Stimulated activated memory B cell treated with anti-CD40 and anti-IgM and Interleukin-4, amounts not matched to agents 10 μg/mL and 1 μg/mL and 100 μg/mL, for 72 hours (primary cell): ENCODE measurements at regions not wholly inside any gene's neighbourhood (a gene's known extent, or its start where the extent isn't known, plus 50 kb on each side); places are given as distances from the start of the nearest gene placed in this dataset.
"Not testable (repeated sequence)": the region's sequence is repeated elsewhere in the genome, so short reads cannot be mapped to it uniquely, and the experiment has no call there.

ENCODE experiments used
- ATAC-seq: fragments of 150-1000 bp; cut with Tn5 transposase; 2 replicates; pipeline ENCODE4 v1.10.0; 2021
- H3K27ac Mint-ChIP-seq: one replicate; pipeline ENCODE4 v1.8.0; 2022; ENCODE audit warnings: mild to moderate bottlenecking, mixed read lengths
- H3K27me3 Mint-ChIP-seq: one replicate; pipeline ENCODE4 v1.8.0; 2022; ENCODE audit warnings: mixed read lengths
- H3K36me3 Mint-ChIP-seq: one replicate; pipeline ENCODE4 v1.8.0; 2022; ENCODE audit warnings: mixed read lengths
- H3K4me1 Mint-ChIP-seq: one replicate; pipeline ENCODE4 v1.8.0; 2022; ENCODE audit warnings: mixed read lengths
- H3K4me3 Mint-ChIP-seq: one replicate; pipeline ENCODE4 v1.8.0; 2022; ENCODE audit warnings: mild to moderate bottlenecking, moderate library complexity, mixed read lengths
- H3K9me3 Mint-ChIP-seq: one replicate; pipeline ENCODE4 v1.8.0; 2022; ENCODE audit warnings: mixed read lengths

- Mint-ChIP-seq H3K27me3 (no peaks in the 10 kb centered on the region), H3K9me3 (no peaks in the 10 kb centered on the region), H3K4me3 (no peak overlapping the region), H3K27ac (no peak overlapping the region), H3K36me3 (no peaks in the 10 kb centered on the region), H3K4me1 (no peaks in the 10 kb centered on the region)
- no peak for ATAC-seq
Measured at GRCh38 chr6:119511024-119511423, 161.5 kb upstream of the MAN1A1 start.

GRCh38 chr6:119510246-119510645 lies 160.7 kb upstream of the MAN1A1 start:
- H3K4me1 Mint-ChIP-seq, result no peaks in the 10 kb centered on the region
- no peaks in the 10 kb centered on the region for H3K36me3 Mint-ChIP-seq
- no peak for ATAC-seq

GRCh38 chr6:119506631-119507174 lies 157.1 kb upstream of the MAN1A1 start:
- Mint-ChIP-seq H3K27ac (no peak overlapping the region), H3K27me3 (no peaks in the 10 kb centered on the region), H3K4me3 (no peak overlapping the region), H3K36me3 (no peaks in the 10 kb centered on the region), H3K9me3 (no peaks in the 10 kb centered on the region), H3K4me1 (peaks cover 5% of the 10 kb centered on the region)
- ATAC-seq, result no peak

More at GRCh38 chr6:119510246-119510645, 160.7 kb upstream of the MAN1A1 start:
- no peak overlapping the region for H3K4me3 Mint-ChIP-seq
- no peak overlapping the region for H3K27ac Mint-ChIP-seq
- H3K27me3 Mint-ChIP-seq, result no peaks in the 10 kb centered on the region
- no peaks in the 10 kb centered on the region for H3K9me3 Mint-ChIP-seq

- H3K4me1 Mint-ChIP-seq, result peaks cover 5% of the 10 kb centered on the region
- no peak overlapping the region for H3K4me3 Mint-ChIP-seq
- ATAC-seq, result peak; percentile 53
- H3K9me3 Mint-ChIP-seq, result no peaks in the 10 kb centered on the region
- H3K27ac Mint-ChIP-seq, result no peak overlapping the region
- no peaks in the 10 kb centered on the region for H3K36me3 Mint-ChIP-seq
- H3K27me3 Mint-ChIP-seq, result no peaks in the 10 kb centered on the region
Measured at GRCh38 chr6:119501798-119502483, 152.4 kb upstream of the MAN1A1 start.

DNA sequence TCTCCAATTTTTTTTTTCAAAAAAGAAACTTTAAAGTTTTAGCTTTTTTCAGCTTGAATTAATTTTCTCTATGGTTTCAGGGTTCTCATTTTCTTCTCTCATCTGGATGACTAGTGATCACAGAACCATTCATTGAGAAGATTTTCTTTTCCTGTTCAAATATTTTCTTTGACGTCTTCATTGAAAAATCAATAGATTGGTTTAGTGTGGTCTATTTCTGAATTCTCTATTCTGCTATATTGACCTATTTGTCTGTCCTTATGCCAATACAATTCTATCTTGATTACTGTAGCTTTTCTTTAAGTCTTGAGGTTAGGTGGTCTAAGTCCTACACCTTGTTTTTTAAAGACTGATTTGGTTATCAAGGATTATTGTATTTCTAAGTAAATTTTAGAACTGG lies 150.2 kb upstream of the MAN1A1 start:
- H3K27ac Mint-ChIP-seq, result no peak overlapping the region
- H3K36me3 Mint-ChIP-seq, result no peaks in the 10 kb centered on the region
- H3K4me3 Mint-ChIP-seq, result no peak overlapping the region
- no peaks in the 10 kb centered on the region for H3K9me3 Mint-ChIP-seq
- H3K27me3 Mint-ChIP-seq, result no peaks in the 10 kb centered on the region
- ATAC-seq, result no peak
- peaks cover 5% of the 10 kb centered on the region for H3K4me1 Mint-ChIP-seq

GRCh38 chr6:119497988-119498727 lies 148.6 kb upstream of the MAN1A1 start:
- no peak overlapping the region for H3K4me3 Mint-ChIP-seq
- no peaks in the 10 kb centered on the region for H3K36me3 Mint-ChIP-seq
- ATAC-seq, result no peak

DNA sequence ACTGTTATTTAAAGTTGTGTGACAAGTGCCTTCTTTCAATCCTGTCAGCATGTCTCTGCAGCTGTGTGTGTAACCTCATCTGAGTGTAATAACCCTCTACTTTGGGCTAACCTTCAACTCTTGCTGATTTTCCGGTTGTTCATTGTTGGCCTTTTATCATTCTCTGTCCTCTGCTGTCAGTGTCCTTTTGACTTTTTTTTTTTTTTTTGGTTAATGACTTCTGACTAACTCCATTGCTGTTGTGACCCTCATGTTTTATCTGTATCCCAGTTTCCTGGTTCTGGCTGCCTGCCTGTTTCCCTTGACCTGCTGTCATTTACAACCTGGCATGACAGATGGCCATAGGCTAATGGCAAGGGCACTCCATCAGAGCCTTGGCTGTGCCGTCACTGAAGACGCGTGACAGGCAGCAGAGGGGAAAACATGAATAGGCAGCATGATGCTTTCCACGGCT lies 145.7 kb upstream of the MAN1A1 start:
- Mint-ChIP-seq H3K27me3 (no peaks in the 10 kb centered on the region), H3K4me1 (peaks cover 2% of the 10 kb centered on the region), H3K9me3 (peaks cover 6% of the 10 kb centered on the region), H3K36me3 (no peaks in the 10 kb centered on the region), H3K27ac (no peak overlapping the region), H3K4me3 (no peak overlapping the region)
- peak; percentile 36 for ATAC-seq

More at GRCh38 chr6:119497988-119498727, 148.6 kb upstream of the MAN1A1 start:
- H3K4me1 Mint-ChIP-seq, result no peaks in the 10 kb centered on the region
- no peaks in the 10 kb centered on the region for H3K27me3 Mint-ChIP-seq
- H3K27ac Mint-ChIP-seq, result no peak overlapping the region
- no peaks in the 10 kb centered on the region for H3K9me3 Mint-ChIP-seq

DNA sequence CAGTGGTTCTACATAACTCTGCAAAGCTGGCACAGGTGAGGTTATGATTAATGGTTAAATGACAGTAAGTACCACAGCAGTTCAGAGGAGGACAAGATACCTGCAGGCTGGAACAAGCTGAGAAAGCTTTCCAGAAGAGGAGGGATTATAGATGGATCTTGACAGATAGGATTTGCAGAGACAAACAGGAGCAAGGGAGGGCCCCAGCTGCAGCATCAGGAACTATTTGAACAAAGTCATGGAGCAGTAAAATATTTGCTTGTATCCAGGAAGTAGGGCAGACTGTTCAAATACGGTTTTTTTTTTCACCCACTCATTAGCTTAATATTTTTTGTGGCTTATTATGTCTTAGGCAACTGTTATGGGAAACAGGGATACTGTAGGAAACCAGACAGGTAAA lies 144.4 kb upstream of the MAN1A1 start:
- Mint-ChIP-seq H3K9me3 (peaks cover 9% of the 10 kb centered on the region), H3K27me3 (no peaks in the 10 kb centered on the region), H3K36me3 (no peaks in the 10 kb centered on the region), H3K27ac (no peak overlapping the region), H3K4me3 (no peak overlapping the region), H3K4me1 (peaks cover 6% of the 10 kb centered on the region)
- ATAC-seq, result no peak

DNA sequence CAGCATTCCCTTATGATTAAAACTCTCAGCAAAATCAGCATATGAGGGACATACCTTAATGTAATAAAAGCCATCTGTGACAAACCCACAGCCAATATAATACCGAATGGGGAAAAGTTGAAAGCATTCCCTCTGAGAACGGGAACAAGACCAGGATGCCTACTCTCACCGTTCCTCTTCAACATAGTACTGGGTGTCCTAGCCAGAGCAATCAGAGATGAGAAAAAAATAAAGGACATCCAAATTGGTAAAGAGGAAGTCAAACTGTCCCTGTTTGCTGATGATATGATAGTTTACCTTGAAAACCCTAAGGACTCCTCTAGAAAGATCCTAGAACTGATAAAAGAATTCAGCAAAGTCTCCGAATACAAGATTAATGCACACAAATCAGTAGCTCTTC lies 141.6 kb upstream of the MAN1A1 start:
- ATAC-seq, H3K4me1 Mint-ChIP-seq, H3K27me3 Mint-ChIP-seq, H3K4me3 Mint-ChIP-seq, H3K27ac Mint-ChIP-seq, H3K36me3 Mint-ChIP-seq: not testable (repeated sequence)
- H3K9me3 Mint-ChIP-seq, result peaks cover 14% of the 10 kb centered on the region

DNA sequence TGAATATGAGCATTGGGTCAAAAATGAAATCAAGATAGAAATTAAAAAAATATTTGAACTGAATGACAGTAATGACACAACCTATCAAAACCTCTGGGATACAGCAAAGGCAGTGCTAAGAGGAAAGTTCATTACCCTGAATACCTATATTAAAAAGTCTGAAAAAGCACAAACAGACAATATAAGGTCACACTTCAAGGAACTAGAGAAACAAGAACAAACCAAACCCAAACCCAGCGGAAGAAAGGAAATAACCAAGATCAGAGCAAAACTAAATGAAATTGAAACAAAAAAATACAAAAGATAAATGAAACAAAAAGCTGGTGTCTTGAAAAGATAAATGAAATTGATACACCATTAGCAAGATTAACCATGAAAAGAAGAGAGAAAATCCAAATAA lies 140.5 kb upstream of the MAN1A1 start:
- not testable (repeated sequence) for H3K4me3 Mint-ChIP-seq, ATAC-seq, H3K36me3 Mint-ChIP-seq, H3K27me3 Mint-ChIP-seq, H3K27ac Mint-ChIP-seq, H3K4me1 Mint-ChIP-seq
- peaks cover 14% of the 10 kb centered on the region for H3K9me3 Mint-ChIP-seq

- no peak for ATAC-seq
- Mint-ChIP-seq H3K4me3 (no peak overlapping the region), H3K27me3 (no peaks in the 10 kb centered on the region), H3K27ac (no peak overlapping the region), H3K9me3 (peaks cover 5% of the 10 kb centered on the region), H3K4me1 (no peaks in the 10 kb centered on the region), H3K36me3 (no peaks in the 10 kb centered on the region)
Measured at GRCh38 chr6:119484598-119484997, 135.0 kb upstream of the MAN1A1 start.

DNA sequence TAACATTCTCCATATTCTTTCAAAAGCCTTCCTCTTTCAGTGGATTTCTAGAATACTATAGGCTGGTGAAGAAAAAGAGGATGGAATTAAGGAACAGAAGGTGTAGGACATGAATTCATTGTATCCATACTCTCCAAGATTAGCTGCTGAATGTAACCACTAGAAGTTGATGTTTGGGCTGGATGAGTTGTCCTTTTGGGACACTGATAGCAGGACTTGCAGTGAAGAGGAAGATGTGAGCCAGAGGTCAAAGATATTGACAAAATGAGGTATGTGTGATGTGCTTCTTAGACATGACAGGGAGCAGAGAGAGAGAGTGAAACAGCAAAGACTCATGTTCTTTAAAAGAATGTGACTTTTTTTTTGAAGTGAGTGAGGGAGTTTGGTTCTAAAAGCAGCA lies 134.3 kb upstream of the MAN1A1 start:
- Mint-ChIP-seq H3K9me3 (peaks cover 5% of the 10 kb centered on the region), H3K27me3 (no peaks in the 10 kb centered on the region), H3K4me1 (no peaks in the 10 kb centered on the region), H3K27ac (no peak overlapping the region), H3K4me3 (no peak overlapping the region), H3K36me3 (no peaks in the 10 kb centered on the region)
- no peak for ATAC-seq

DNA sequence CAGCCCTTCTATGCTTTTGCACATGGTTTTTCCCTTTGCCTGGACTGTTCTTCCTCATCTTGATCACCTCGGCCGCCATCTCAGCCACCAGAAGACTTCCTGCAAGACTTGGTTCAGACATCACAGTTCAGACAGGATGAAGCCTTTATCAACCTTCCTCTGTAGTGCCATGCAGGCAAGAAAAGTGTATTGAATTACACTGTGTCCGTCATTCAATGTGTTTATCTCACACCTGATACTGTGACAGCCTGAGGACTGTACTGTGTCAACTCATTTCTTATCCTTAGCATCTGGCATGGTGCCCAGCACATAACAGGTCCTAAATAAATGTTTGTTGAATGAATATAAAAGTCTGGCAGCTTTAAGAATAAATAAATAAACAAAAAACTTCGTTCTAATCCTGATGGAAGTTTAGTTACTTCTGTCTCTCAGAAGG lies 133.3 kb upstream of the MAN1A1 start:
- Mint-ChIP-seq H3K27me3 (no peaks in the 10 kb centered on the region), H3K27ac (no peak overlapping the region), H3K4me1 (no peaks in the 10 kb centered on the region), H3K9me3 (peaks cover 5% of the 10 kb centered on the region), H3K36me3 (no peaks in the 10 kb centered on the region), H3K4me3 (no peak overlapping the region)
- ATAC-seq, result no peak

- H3K27me3 Mint-ChIP-seq, result no peaks in the 10 kb centered on the region
- no peaks in the 10 kb centered on the region for H3K36me3 Mint-ChIP-seq
- ATAC-seq, result no peak
- no peaks in the 10 kb centered on the region for H3K9me3 Mint-ChIP-seq
- no peak overlapping the region for H3K27ac Mint-ChIP-seq
- no peaks in the 10 kb centered on the region for H3K4me1 Mint-ChIP-seq
- no peak overlapping the region for H3K4me3 Mint-ChIP-seq
Measured at GRCh38 chr6:119481976-119482375, 132.4 kb upstream of the MAN1A1 start.

DNA sequence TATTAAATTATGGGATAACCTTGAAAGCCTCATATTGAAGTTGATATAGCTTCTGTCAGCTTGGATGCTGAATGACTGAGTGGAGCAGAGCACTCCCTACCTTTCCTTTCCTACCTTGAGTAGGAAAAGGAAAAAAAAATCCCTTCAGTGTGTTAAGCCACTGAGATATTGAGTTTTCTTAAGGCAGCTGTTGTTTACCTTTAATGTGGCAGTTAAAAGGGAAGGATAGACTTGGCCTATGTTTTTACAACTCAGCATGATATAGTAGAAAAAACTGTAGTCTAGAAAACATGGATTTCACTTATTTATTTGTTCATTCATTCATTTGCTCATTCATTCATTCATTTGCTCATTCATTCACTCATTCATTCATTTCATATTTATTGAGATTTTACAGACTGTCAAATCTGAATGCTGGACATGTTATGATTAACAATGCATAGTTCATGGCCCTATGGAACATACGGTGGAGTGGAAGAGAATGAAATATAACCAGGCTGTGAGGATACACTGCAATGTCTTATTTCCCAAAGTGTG lies 131.5 kb upstream of the MAN1A1 start:
- Mint-ChIP-seq H3K4me1 (peaks cover 7% of the 10 kb centered on the region), H3K36me3 (no peaks in the 10 kb centered on the region), H3K27ac (no peak overlapping the region), H3K4me3 (no peak overlapping the region), H3K27me3 (no peaks in the 10 kb centered on the region), H3K9me3 (no peaks in the 10 kb centered on the region)
- no peak for ATAC-seq
